Coronary artery (tissue), 2 donors: ENCODE measurements at regions not wholly inside any gene's neighbourhood (a gene's known extent, or its start where the extent isn't known, plus 50 kb on each side); places are given as distances from the start of the nearest gene placed in this dataset.

Experiments used
- DNase-seq: peaks from one replicate; pipeline ENCODE4 v3.0.0-alpha.2; 2017; ENCODE audit warnings: low spot score
- H3K27ac ChIP-seq, 2 donors: fragments of 200-600 bp; sonication (generic); one replicate each; pipeline ENCODE4 v1.5.1; 2016 to 2019
- H3K4me3 ChIP-seq: fragments of 200-600 bp; sonication (generic); 2 replicates; pipeline ENCODE4 v1.5.1; 2016; ENCODE audit warnings: mild to moderate bottlenecking, moderate library complexity
- TF ChIP-seq, protein P1 (sequence below): fragments of 200-600 bp; sonication (generic); IDR thresholded peaks from one replicate; pipeline ENCODE4 v1.5.1; 2019; ENCODE audit warnings: antibody characterized with exemption

DNA sequence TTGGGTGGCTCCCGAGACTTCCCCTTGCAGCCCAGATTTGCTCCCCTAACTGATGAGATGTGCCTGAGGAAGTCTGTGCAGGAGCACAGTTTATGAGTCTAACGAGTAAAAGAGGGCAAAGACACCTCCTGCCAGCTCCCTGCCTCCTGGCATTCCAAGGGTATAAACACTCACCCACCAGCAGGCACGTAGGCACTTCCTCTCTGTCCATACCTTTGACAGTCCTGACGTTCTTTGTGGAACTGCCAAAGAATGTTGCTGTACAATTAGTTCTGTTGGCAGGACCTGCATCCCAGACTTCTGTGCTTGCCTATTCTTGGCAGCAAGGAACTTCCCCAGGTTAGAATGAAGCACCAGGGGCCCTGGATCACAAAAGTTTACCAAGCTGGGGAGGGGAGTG, 889.3 kb downstream of the BCL11B start:
- Histone ChIP-seq H3K4me3 (no peak overlapping the region), H3K27ac (no peak overlapping the region)
- no peak for DNase-seq
- TF ChIP-seq, protein P1, sequence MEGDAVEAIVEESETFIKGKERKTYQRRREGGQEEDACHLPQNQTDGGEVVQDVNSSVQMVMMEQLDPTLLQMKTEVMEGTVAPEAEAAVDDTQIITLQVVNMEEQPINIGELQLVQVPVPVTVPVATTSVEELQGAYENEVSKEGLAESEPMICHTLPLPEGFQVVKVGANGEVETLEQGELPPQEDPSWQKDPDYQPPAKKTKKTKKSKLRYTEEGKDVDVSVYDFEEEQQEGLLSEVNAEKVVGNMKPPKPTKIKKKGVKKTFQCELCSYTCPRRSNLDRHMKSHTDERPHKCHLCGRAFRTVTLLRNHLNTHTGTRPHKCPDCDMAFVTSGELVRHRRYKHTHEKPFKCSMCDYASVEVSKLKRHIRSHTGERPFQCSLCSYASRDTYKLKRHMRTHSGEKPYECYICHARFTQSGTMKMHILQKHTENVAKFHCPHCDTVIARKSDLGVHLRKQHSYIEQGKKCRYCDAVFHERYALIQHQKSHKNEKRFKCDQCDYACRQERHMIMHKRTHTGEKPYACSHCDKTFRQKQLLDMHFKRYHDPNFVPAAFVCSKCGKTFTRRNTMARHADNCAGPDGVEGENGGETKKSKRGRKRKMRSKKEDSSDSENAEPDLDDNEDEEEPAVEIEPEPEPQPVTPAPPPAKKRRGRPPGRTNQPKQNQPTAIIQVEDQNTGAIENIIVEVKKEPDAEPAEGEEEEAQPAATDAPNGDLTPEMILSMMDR: no peak

GRCh38 chr14:98385851-98386250, 886.1 kb downstream of the BCL11B start:
- TF ChIP-seq, protein P1: no peak

GRCh38 chr14:98391061-98391460, 880.9 kb downstream of the BCL11B start:
- Histone ChIP-seq H3K4me3 (no peak overlapping the region), H3K27ac (no peak overlapping the region)
- TF ChIP-seq, protein P1: no peak
- DNase-seq: no peak

More at GRCh38 chr14:98385851-98386250, 886.1 kb downstream of the BCL11B start:
- Histone ChIP-seq H3K4me3 (no peak overlapping the region), H3K27ac (no peak overlapping the region)
- DNase-seq: no peak

- TF ChIP-seq, protein P1: no peak
- Histone ChIP-seq H3K27ac (no peak overlapping the region), H3K4me3 (no peak overlapping the region)
- no peak for DNase-seq
Measured at GRCh38 chr14:98393527-98393926, 878.5 kb downstream of the BCL11B start.

DNA sequence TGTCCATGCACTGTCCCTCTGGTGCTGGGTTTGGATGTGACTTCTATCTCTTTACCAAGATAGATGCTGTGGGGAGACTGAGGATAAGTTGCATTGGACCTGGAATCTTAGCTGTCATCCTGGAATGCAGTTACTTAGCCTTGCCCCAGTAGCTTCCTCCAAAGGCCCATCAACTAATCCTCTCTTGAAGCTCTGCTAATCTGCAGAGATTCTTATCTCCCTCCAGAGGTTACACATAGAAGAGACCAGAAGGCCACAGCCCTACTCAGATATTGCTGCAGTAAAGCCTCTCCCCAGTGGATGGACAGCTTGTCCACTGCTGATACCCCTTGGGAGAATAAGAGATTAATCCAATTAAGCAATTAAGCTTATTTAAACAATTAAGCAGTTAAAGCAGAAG, 867.2 kb downstream of the BCL11B start:
- no peak for DNase-seq
- TF ChIP-seq, protein P1: no peak
- no peak overlapping the region for H3K27ac ChIP-seq
- no peak overlapping the region for H3K4me3 ChIP-seq

DNA sequence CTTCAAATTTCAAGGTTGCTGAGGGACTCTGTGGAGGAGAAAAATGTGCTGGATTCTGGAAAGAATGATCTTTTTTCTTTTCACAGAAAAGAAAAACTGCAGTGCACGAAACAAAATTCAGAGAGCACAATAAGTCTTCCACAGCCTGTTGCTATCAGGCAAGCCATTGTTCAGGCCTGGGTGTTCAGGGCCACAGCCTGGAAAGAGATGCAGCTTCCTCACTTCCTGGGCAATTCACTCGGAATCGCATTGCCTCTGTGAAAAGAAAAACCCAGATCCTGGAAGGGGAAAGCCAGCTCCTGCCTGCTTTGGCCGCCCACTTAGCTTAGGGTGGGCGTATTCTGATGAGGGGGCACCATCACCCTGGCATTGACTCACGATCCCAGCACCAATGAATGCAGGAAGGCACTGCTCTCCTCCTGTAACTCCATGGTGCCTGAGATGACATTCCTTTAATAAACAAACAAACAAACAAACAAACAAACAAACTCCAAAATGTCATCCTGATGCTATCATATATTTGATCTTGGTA, 863.9 kb downstream of the BCL11B start:
- Histone ChIP-seq H3K27ac (no peak overlapping the region), H3K4me3 (no peak overlapping the region)
- no peak for DNase-seq
- TF ChIP-seq, protein P1: no peak

- H3K4me3 ChIP-seq: no peak overlapping the region
- H3K27ac ChIP-seq: no peak overlapping the region
- DNase-seq: no peak
- TF ChIP-seq, protein P1: no peak
Measured at GRCh38 chr14:98408713-98409112, 863.3 kb downstream of the BCL11B start.
